KOPT-K1 (cell line): ENCODE measurements at regions not wholly inside any gene's neighbourhood (a gene's known extent, or its start where the extent isn't known, plus 50 kb on each side); places are given as distances from the start of the nearest gene placed in this dataset.

Experiments used
- H3K27ac ChIP-seq: fragments of 200-600 bp; sonication (generic); 2 replicates; pipeline ENCODE4 v1.5.1; 2016; ENCODE audit warnings: antibody characterized with exemption, mild to moderate bottlenecking, low read depth, low read length; ENCODE audit not compliant: poor library complexity, severe bottlenecking
- H3K36me3 ChIP-seq: fragments of 200-600 bp; sonication (generic); 2 replicates; pipeline ENCODE4 v1.5.1; 2017; ENCODE audit warnings: antibody characterized with exemption, mild to moderate bottlenecking, low read length, moderate library complexity; ENCODE audit not compliant: insufficient read depth
- H3K9me3 ChIP-seq: fragments of 200-600 bp; sonication (generic); 2 replicates; pipeline ENCODE4 v1.5.1; 2017; ENCODE audit warnings: antibody characterized with exemption, low read length, mild to moderate bottlenecking; ENCODE audit not compliant: insufficient read depth, poor library complexity, severe bottlenecking

GRCh38 chr12:127459166-127459565 is 807.8 kb upstream of the TMEM132C start:
- no peak overlapping the region for H3K27ac ChIP-seq
- H3K36me3 ChIP-seq: no peaks in the 10 kb centered on the region
- peaks cover 9% of the 10 kb centered on the region for H3K9me3 ChIP-seq

GRCh38 chr12:127459687-127460086 is 807.3 kb upstream of the TMEM132C start:
- Histone ChIP-seq H3K36me3 (no peaks in the 10 kb centered on the region), H3K9me3 (peaks cover 9% of the 10 kb centered on the region), H3K27ac (no peak overlapping the region)

- Histone ChIP-seq H3K27ac (no peak overlapping the region), H3K9me3 (no peaks in the 10 kb centered on the region)
Measured at GRCh38 chr12:127463237-127463636, 803.7 kb upstream of the TMEM132C start.

GRCh38 chr12:127469331-127469730 is 797.6 kb upstream of the TMEM132C start:
- H3K9me3 ChIP-seq: no peaks in the 10 kb centered on the region
- no peaks in the 10 kb centered on the region for H3K36me3 ChIP-seq
- H3K27ac ChIP-seq: no peak overlapping the region

More at GRCh38 chr12:127463237-127463636, 803.7 kb upstream of the TMEM132C start:
- no peaks in the 10 kb centered on the region for H3K36me3 ChIP-seq

GRCh38 chr12:127473766-127474165 is 793.2 kb upstream of the TMEM132C start:
- Histone ChIP-seq H3K9me3 (no peaks in the 10 kb centered on the region), H3K27ac (no peak overlapping the region), H3K36me3 (no peaks in the 10 kb centered on the region)

GRCh38 chr12:127479256-127479655 is 787.7 kb upstream of the TMEM132C start:
- Histone ChIP-seq H3K9me3 (no peaks in the 10 kb centered on the region), H3K27ac (no peak overlapping the region), H3K36me3 (no peaks in the 10 kb centered on the region)

- H3K27ac ChIP-seq: no peak overlapping the region
- H3K9me3 ChIP-seq: no peaks in the 10 kb centered on the region
- H3K36me3 ChIP-seq: no peaks in the 10 kb centered on the region
Measured at GRCh38 chr12:127480775-127481314, 786.1 kb upstream of the TMEM132C start.

- H3K9me3 ChIP-seq: no peaks in the 10 kb centered on the region
- no peak overlapping the region for H3K27ac ChIP-seq
- no peaks in the 10 kb centered on the region for H3K36me3 ChIP-seq
Measured at GRCh38 chr12:127482950-127483349, 784.0 kb upstream of the TMEM132C start.

- Histone ChIP-seq H3K27ac (no peak overlapping the region), H3K9me3 (no peaks in the 10 kb centered on the region)
Measured at GRCh38 chr12:127485528-127485927, 781.4 kb upstream of the TMEM132C start.

GRCh38 chr12:127487031-127487430 is 779.9 kb upstream of the TMEM132C start:
- Histone ChIP-seq H3K27ac (no peak overlapping the region), H3K9me3 (no peaks in the 10 kb centered on the region), H3K36me3 (no peaks in the 10 kb centered on the region)

More at GRCh38 chr12:127485528-127485927, 781.4 kb upstream of the TMEM132C start:
- H3K36me3 ChIP-seq: no peaks in the 10 kb centered on the region

- H3K27ac ChIP-seq: no peak overlapping the region
- no peaks in the 10 kb centered on the region for H3K9me3 ChIP-seq
- no peaks in the 10 kb centered on the region for H3K36me3 ChIP-seq
Measured at GRCh38 chr12:127489061-127489460, 777.9 kb upstream of the TMEM132C start.

- Histone ChIP-seq H3K36me3 (no peaks in the 10 kb centered on the region), H3K27ac (no peak overlapping the region), H3K9me3 (no peaks in the 10 kb centered on the region)
Measured at GRCh38 chr12:127494961-127495915, 771.7 kb upstream of the TMEM132C start.

GRCh38 chr12:127496255-127496654 is 770.7 kb upstream of the TMEM132C start:
- H3K27ac ChIP-seq: no peak overlapping the region
- no peaks in the 10 kb centered on the region for H3K9me3 ChIP-seq
- H3K36me3 ChIP-seq: no peaks in the 10 kb centered on the region

- H3K27ac ChIP-seq: no peak overlapping the region
Measured at GRCh38 chr12:127500512-127501035, 766.4 kb upstream of the TMEM132C start.

GRCh38 chr12:127501916-127502315 is 765.1 kb upstream of the TMEM132C start:
- no peaks in the 10 kb centered on the region for H3K9me3 ChIP-seq

More at GRCh38 chr12:127500512-127501035, 766.4 kb upstream of the TMEM132C start:
- H3K36me3 ChIP-seq: no peaks in the 10 kb centered on the region
- H3K9me3 ChIP-seq: no peaks in the 10 kb centered on the region

More at GRCh38 chr12:127501916-127502315, 765.1 kb upstream of the TMEM132C start:
- Histone ChIP-seq H3K36me3 (no peaks in the 10 kb centered on the region), H3K27ac (no peak overlapping the region)
